Epithelial cell of esophagus (primary cell): ENCODE measurements at regions not wholly inside any gene's neighbourhood (a gene's known extent, or its start where the extent isn't known, plus 50 kb on each side); places are given as distances from the start of the nearest gene placed in this dataset.

ENCODE experiments used
- DNase-seq: peaks from one replicate; pipeline ENCODE4 v3.0.0; 2010; ENCODE audit warnings: low read depth
- H3K4me3 ChIP-seq: 2 replicates; pipeline ENCODE4 v1.5.1; 2011; ENCODE audit warnings: mild to moderate bottlenecking, low read length, control low read depth
- TF ChIP-seq, protein P1 (sequence below): IDR thresholded peaks from 2 replicates; pipeline ENCODE4 v1.5.1; 2011; ENCODE audit warnings: low read depth, mild to moderate bottlenecking, low read length, control low read depth, inconsistent platforms; ENCODE audit not compliant: insufficient read depth; ENCODE audit errors: missing control alignments

DNA sequence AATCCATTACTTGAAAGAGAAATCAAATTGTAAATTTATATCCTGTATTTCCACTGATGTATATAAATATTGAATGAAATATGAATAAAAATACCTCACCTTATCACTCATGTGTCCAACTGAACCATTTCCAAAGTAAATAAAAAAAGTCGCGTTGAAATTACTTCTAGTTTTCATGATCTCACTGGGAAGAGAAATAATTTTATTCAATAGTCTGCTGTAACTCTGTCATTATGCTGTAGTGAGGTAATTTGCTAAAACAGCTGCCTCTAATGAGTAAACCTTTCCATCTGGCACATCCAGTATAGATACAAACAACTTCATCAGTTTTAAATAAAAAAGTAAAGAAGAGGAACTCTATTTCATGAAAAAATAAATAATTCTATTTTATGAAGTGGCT, 611.5 kb downstream of the ZNF608 start:
- no peak for DNase-seq
- no peak overlapping the region for H3K4me3 ChIP-seq
- TF ChIP-seq, protein P1, sequence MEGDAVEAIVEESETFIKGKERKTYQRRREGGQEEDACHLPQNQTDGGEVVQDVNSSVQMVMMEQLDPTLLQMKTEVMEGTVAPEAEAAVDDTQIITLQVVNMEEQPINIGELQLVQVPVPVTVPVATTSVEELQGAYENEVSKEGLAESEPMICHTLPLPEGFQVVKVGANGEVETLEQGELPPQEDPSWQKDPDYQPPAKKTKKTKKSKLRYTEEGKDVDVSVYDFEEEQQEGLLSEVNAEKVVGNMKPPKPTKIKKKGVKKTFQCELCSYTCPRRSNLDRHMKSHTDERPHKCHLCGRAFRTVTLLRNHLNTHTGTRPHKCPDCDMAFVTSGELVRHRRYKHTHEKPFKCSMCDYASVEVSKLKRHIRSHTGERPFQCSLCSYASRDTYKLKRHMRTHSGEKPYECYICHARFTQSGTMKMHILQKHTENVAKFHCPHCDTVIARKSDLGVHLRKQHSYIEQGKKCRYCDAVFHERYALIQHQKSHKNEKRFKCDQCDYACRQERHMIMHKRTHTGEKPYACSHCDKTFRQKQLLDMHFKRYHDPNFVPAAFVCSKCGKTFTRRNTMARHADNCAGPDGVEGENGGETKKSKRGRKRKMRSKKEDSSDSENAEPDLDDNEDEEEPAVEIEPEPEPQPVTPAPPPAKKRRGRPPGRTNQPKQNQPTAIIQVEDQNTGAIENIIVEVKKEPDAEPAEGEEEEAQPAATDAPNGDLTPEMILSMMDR: no peak

DNA sequence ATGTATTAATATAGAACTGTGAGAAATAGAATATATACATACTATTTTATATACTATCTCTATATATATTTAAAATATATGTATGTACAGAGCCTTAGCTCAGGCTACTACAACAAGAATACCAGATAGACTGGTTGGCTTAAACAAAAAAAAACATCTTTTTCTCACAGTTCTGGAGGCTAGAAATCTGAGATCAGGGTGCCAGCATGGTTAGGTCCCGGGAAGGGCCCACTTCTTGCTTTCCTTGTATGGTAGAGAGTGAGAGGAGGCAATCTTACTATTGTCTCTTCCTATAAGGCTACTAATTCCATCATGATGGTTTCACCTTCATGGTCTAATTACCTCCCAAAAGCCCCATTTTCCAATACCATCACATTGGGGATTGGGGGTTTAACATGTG, 613.0 kb downstream of the ZNF608 start:
- DNase-seq: no peak
- TF ChIP-seq, protein P1: no peak
- H3K4me3 ChIP-seq: no peak overlapping the region

DNA sequence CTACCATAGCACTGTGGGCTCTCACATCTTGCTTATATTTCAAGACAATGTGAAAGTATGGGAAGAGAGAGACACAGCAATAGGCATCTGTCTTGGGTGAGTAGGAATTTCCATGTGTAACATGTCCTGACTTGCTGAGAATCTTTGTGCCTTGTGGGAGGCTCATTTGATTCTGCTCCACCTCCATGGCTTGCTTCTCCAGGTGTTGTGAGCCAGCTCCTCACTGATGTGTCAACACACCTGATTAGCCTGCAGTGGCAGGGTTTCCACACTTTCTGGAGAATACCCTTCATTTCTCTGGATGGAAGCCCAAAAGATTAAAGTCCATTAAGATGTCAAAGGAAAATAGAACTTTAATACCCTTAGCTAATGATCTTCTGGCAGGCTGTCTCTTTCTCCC, 613.6 kb downstream of the ZNF608 start:
- TF ChIP-seq, protein P1: no peak
- H3K4me3 ChIP-seq: no peak overlapping the region
- peak; percentile 95 for DNase-seq

DNA sequence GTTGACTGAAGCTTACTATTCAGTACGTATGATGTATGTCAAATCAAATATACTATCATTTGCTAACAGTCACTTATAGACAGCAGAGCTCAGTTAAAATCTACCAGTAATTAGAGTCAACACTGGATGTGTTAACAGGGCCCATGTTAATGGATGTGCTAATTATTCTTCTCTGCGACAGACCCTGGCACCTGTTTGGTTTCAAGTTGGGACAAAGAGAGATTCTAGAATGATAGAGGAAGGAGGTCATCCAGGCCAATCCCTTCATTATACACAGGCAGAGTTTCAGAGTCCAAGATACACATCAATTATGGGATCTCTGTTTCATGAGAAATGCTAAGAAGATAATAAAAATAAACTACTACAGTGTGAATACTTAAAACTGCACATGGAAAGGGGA, 615.0 kb downstream of the ZNF608 start:
- TF ChIP-seq, protein P1: no peak

DNA sequence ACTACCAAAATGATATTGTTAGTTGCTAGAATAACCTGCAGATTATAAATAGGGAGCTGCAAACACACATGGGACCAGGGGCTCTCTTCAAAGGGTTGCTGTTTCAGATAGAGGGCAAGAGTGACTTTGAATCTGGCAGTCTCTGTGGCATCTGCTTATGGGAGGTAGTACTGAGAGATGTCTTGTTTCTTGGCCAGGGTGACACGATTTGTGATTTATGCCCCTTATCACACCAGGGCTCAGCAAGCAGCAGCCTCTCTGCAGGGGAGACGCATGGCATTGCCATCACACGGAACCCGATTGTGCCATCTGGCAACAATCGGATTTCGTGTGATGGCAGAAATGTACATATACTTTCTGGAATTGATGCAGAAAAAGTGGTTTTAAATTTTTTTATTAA, 615.6 kb downstream of the ZNF608 start:
- TF ChIP-seq, protein P1: no peak
- DNase-seq: no peak

More for the DNA sequence above, 615.0 kb downstream of the ZNF608 start:
- H3K4me3 ChIP-seq: no peak overlapping the region
- no peak for DNase-seq

DNA sequence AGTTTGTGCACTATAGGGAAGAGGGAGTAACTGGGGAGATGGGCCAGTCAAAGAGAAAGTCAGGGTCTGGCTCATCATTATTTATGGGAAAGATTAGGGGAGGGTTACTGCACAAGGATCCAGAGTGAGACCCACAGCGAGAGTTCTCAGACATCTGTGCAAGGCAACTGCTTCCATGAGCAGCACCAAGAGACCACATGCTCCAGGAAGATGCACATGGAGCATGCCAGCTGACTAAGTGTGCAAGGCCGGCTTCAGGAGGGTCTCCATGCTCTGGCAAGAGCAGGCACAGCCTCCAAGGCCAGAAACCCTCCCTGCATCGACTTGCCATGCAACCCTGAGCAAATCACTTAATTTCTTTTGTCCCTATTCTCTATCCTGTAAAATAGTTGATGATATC, 616.9 kb downstream of the CSNK1G3 start:
- H3K4me3 ChIP-seq: no peak overlapping the region
- TF ChIP-seq, protein P1: no peak
- no peak for DNase-seq

More for the DNA sequence above, 615.6 kb downstream of the ZNF608 start:
- no peak overlapping the region for H3K4me3 ChIP-seq

DNA sequence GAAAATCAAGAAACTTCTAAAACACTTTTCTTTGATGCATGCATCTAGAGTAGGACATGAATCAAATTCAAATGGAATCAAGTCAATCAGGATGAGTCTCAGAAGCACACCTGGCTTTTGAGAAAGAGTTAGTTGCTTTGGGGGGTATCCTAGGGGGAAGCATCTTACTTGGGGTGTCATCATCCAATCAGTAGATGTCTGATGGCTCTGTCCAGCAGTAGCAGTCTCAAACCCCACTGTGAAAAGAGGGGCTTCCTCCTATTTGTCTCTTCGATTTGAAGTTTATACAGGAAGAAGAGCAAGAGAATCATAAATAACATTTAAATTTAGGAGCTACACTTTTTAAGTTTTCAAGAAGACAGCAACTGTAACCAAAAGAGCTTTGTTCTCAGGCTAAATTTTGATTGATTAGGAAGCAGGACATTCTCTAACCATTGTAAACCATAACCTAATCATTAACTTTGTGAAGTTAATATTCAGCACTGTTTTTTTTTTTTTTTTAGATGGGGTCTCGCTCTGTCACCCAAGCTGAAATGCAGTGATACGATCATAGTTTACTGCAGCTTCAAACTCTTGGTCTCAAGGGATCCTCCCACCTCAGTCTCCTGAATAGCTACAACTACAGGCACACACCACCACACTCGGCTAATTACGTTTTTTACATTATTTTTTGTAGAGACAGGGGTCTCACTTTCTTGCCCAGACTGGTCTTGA, 614.7 kb downstream of the CSNK1G3 start:
- TF ChIP-seq, protein P1: no peak
- no peak overlapping the region for H3K4me3 ChIP-seq
- no peak for DNase-seq
